GM12892 (cell line): ENCODE measurements at regions not wholly inside any gene's neighbourhood (a gene's known extent, or its start where the extent isn't known, plus 50 kb on each side); places are given as distances from the start of the nearest gene placed in this dataset.

Experiments
- POLR2A ChIP-seq: IDR thresholded peaks from 2 replicates; pipeline ENCODE4 v1.6.1; 2011; ENCODE audit warnings: low read depth, low read length, control low read depth
- POLR2AphosphoS5 ChIP-seq: IDR thresholded peaks from 2 replicates; pipeline ENCODE4 v1.6.1; 2011; ENCODE audit warnings: low read depth, low read length, control low read depth
- TAF1 ChIP-seq: IDR thresholded peaks from 2 replicates; pipeline ENCODE4 v1.6.1; 2011; ENCODE audit warnings: low read depth, mild to moderate bottlenecking, control low read depth, low read length, borderline replicate concordance

DNA sequence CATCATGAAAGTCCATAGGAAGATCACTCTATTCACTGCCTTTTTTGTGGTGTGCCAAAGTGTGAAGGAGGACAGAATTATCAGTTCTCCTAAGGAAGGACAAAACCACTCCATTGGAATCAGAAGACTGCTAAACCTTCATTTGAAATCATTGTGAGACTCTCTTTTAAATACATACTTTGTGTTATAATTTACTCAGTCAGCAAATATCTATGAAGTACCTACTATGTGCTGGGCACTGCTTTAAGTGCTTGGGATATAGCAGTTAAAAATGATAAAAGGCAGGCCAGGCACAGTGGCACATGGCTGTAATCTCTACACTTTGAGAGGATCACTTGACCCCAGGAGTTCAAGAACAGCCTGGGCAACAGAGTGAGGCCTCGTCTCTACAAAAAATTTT is 692.3 kb downstream of the DSC3 start:
- TF ChIP-seq POLR2A (no peak), POLR2AphosphoS5 (no peak), TAF1 (no peak)
